Mesendoderm (in vitro differentiated cells): ENCODE measurements at regions not wholly inside any gene's neighbourhood (a gene's known extent, or its start where the extent isn't known, plus 50 kb on each side); places are given as distances from the start of the nearest gene placed in this dataset.
"Not testable (repeated sequence)": the region's sequence is repeated elsewhere in the genome, so short reads cannot be mapped to it uniquely, and the experiment has no call there.

Experiments
- DNase-seq: peaks from one replicate; pipeline ENCODE4 v3.0.0; 2013
- H2AK5ac ChIP-seq: 2 replicates; pipeline ENCODE4 v1.6.1; 2013; ENCODE audit warnings: low read length, inconsistent platforms
- H2BK120ac ChIP-seq: 2 replicates; pipeline ENCODE4 v1.6.1; 2013; ENCODE audit warnings: low read depth, mild to moderate bottlenecking, low read length, moderate library complexity, mixed read lengths
- H2BK15ac ChIP-seq: replicated peaks from 2 replicates; pipeline ENCODE4 v1.6.1; 2013; ENCODE audit warnings: low read depth, mild to moderate bottlenecking, moderate library complexity
- H2BK5ac ChIP-seq: 2 replicates; pipeline ENCODE4 v1.6.1; 2013; ENCODE audit warnings: low read length, inconsistent platforms
- H3K18ac ChIP-seq: 2 replicates; pipeline ENCODE4 v1.6.1; 2013; ENCODE audit warnings: mild to moderate bottlenecking, low read length, mixed read lengths
- H3K23ac ChIP-seq: one replicate; pipeline ENCODE4 v1.6.1; 2013; ENCODE audit warnings: low read length
- H3K27ac ChIP-seq: 2 replicates; pipeline ENCODE4 v1.5.1; 2013; ENCODE audit warnings: low read depth, mild to moderate bottlenecking, inconsistent platforms, low read length, moderate library complexity
- H3K27me3 ChIP-seq: 2 replicates; pipeline ENCODE4 v1.6.1; 2013; ENCODE audit warnings: low read length, control low read depth, mild to moderate bottlenecking, inconsistent platforms; ENCODE audit not compliant: insufficient read depth, poor library complexity
- H3K36me3 ChIP-seq: 2 replicates; pipeline ENCODE4 v1.6.1; 2013; ENCODE audit warnings: low read length, inconsistent platforms; ENCODE audit not compliant: control insufficient read depth, insufficient read depth
- H3K4ac ChIP-seq: one replicate; pipeline ENCODE4 v1.6.1; 2013; ENCODE audit warnings: low read depth, mild to moderate bottlenecking, low read length, moderate library complexity
- H3K4me1 ChIP-seq: 2 replicates; pipeline ENCODE4 v1.6.1; 2013; ENCODE audit warnings: low read depth, low read length, inconsistent platforms; ENCODE audit not compliant: control insufficient read depth
- H3K4me2 ChIP-seq: 2 replicates; pipeline ENCODE4 v1.6.1; 2013; ENCODE audit warnings: low read length
- H3K4me3 ChIP-seq: 2 replicates; pipeline ENCODE4 v1.5.1; 2013; ENCODE audit warnings: mild to moderate bottlenecking, low read length
- H3K56ac ChIP-seq: one replicate; pipeline ENCODE4 v1.6.1; 2013; ENCODE audit warnings: low read length
- H3K79me1 ChIP-seq: 2 replicates; pipeline ENCODE4 v1.6.1; 2013; ENCODE audit warnings: low read length, inconsistent platforms
- H3K79me2 ChIP-seq: 2 replicates; pipeline ENCODE4 v1.6.1; 2013; ENCODE audit warnings: mild to moderate bottlenecking, low read length; ENCODE audit not compliant: control insufficient read depth, insufficient read depth
- H3K9ac ChIP-seq: 2 replicates; pipeline ENCODE4 v1.6.1; 2013; ENCODE audit warnings: low read length, inconsistent platforms
- H4K5ac ChIP-seq: one replicate; pipeline ENCODE4 v1.6.1; 2013; ENCODE audit warnings: low read length
- H4K8ac ChIP-seq: one replicate; pipeline ENCODE4 v1.6.1; 2013; ENCODE audit warnings: low read depth, mild to moderate bottlenecking, control low read depth, low read length, moderate library complexity
- WGBS: extraction: QIAGEN DNeasy Blood & Tissue Kit; methylation state at CpG from one replicate; pipeline ENCODE4 v1.1.7; 2013; ENCODE audit warnings: low lambda C conversion rate, missing lambda C conversion rate; ENCODE audit not compliant: insufficient coverage; ENCODE audit errors: extremely low coverage; 5-methylcytosine and 5-hydroxymethylcytosine counted together

- DNase-seq = no peak
- Histone ChIP-seq H4K5ac (no peak overlapping the region), H3K79me2 (no peaks in the 10 kb centered on the region), H3K4ac (no peak overlapping the region), H2AK5ac (no peak overlapping the region), H3K79me1 (no peaks in the 10 kb centered on the region), H2BK5ac (no peak overlapping the region), H3K4me2 (no peak overlapping the region), H3K23ac (no peak overlapping the region), H3K27me3 (no peaks in the 10 kb centered on the region), H2BK120ac (no peak overlapping the region), H4K8ac (no peak overlapping the region), H2BK15ac (no peak overlapping the region), H3K4me1 (no peaks in the 10 kb centered on the region), H3K36me3 (no peaks in the 10 kb centered on the region), H3K9ac (no peak overlapping the region), H3K18ac (no peak overlapping the region), H3K56ac (no peak overlapping the region), H3K4me3 (no peak overlapping the region), H3K27ac (no peak overlapping the region)
- no CpG with 5 or more reads among the region's 1 CpG for WGBS
These were observed 341.2 kb downstream of the SETD4 start for GRCh38 chr21:35719080-35719479.

DNA sequence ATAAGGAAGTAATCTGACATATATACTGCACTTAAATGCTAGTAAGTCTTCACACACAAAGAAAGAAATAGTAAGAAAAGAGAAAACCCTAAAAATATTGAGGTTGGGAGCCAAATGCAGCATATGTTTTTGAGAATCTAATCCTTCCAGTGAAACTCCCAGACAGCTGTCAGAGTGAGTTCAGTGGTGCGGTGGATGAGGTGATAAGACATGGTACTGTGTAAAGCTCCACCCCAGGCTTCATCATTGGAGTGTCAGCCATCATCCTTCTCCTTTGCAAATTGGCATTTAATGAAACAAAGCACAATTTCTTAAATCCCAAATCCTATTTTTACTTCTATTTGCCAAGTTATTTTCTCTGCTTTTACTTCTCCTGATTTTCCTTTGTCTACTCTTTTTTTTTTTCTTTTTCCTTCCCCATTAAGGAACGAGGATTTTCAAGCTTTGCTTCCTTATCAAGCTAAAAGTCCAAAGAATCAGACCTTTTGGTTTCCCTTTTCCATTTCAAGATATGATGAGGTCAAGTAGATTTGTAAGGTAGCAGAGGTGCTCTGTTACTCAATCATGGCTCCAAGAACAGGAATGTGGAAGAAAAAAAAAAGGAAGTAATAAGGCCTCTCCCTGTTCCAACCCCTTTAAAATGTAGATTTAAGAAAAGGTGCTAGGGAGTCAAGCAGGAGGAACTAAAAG, 343.3 kb downstream of the SETD4 start:
- H3K56ac ChIP-seq = no peak overlapping the region
- H3K27me3 ChIP-seq = no peaks in the 10 kb centered on the region
- no peaks in the 10 kb centered on the region for H3K79me1 ChIP-seq
- H2AK5ac ChIP-seq = no peak overlapping the region
- H2BK15ac ChIP-seq = no peak overlapping the region
- H3K18ac ChIP-seq = no peak overlapping the region
- WGBS = no CpG with 5 or more reads among the region's 2 CpGs
- H3K4ac ChIP-seq = no peak overlapping the region
- no peak overlapping the region for H3K4me3 ChIP-seq
- no peak overlapping the region for H4K8ac ChIP-seq
- no peak overlapping the region for H3K27ac ChIP-seq
- DNase-seq = no peak
- H3K23ac ChIP-seq = no peak overlapping the region
- H4K5ac ChIP-seq = no peak overlapping the region
- H3K36me3 ChIP-seq = no peaks in the 10 kb centered on the region
- no peaks in the 10 kb centered on the region for H3K79me2 ChIP-seq
- no peak overlapping the region for H2BK5ac ChIP-seq
- H3K4me1 ChIP-seq = no peaks in the 10 kb centered on the region
- no peak overlapping the region for H2BK120ac ChIP-seq
- H3K4me2 ChIP-seq = no peak overlapping the region
- H3K9ac ChIP-seq = no peak overlapping the region

DNA sequence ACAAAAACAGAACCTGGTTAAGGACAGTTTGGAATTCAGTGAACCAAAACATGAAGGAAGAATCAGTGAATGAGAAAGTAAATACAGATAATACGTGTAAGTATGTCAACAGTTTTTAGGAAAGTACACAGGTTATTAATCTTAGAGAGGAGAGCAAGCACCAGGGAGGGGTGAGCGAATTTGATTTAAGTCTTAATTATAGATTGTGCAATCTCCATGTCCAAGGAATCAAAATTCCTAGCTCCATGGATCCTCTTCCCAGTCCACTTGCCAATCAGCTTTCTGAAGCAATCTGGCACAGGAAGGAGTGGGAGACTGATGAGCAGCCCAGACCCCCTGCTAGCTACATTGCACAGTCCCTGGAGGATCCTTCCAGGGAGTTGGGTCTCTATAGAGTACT, 346.4 kb downstream of the SETD4 start:
- no peak overlapping the region for H3K4ac ChIP-seq
- no peak overlapping the region for H3K56ac ChIP-seq
- H2AK5ac ChIP-seq = no peak overlapping the region
- no peak overlapping the region for H3K23ac ChIP-seq
- H3K9ac ChIP-seq = no peak overlapping the region
- H3K4me3 ChIP-seq = no peak overlapping the region
- no peaks in the 10 kb centered on the region for H3K27me3 ChIP-seq
- no CpG with 5 or more reads among the region's 2 CpGs for WGBS
- H2BK120ac ChIP-seq = no peak overlapping the region
- no peak overlapping the region for H3K18ac ChIP-seq
- no peak overlapping the region for H4K8ac ChIP-seq
- H3K79me2 ChIP-seq = no peaks in the 10 kb centered on the region
- H3K4me2 ChIP-seq = no peak overlapping the region
- no peak for DNase-seq
- no peaks in the 10 kb centered on the region for H3K36me3 ChIP-seq
- H2BK5ac ChIP-seq = no peak overlapping the region
- H3K27ac ChIP-seq = no peak overlapping the region
- no peak overlapping the region for H2BK15ac ChIP-seq
- no peaks in the 10 kb centered on the region for H3K4me1 ChIP-seq
- no peak overlapping the region for H4K5ac ChIP-seq
- no peaks in the 10 kb centered on the region for H3K79me1 ChIP-seq

DNA sequence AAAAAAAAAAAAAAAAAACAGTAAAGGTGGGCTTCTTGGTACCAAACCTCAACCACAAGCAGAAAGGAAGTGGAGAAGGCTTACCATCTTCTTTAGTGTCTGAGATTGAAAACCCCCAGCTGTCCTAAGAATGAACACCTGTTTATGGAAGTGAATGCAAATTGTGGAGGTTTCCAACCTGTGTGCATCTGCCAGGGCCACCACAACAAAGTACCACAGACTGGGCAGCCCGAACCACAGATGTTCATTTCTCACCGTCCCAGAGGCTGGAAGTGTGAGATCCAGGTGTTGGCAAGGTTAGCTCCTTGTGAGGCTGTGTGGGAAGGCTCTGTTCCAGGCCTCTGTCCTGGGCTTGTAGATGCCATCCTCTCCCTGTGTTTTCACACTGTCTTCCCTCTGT, 348.7 kb downstream of the SETD4 start:
- Histone ChIP-seq H4K8ac (no peak overlapping the region), H3K4me2 (no peak overlapping the region), H3K4me3 (no peak overlapping the region), H3K4me1 (no peaks in the 10 kb centered on the region), H2BK15ac (no peak overlapping the region), H3K27ac (no peak overlapping the region), H4K5ac (no peak overlapping the region), H2AK5ac (no peak overlapping the region), H3K79me1 (no peaks in the 10 kb centered on the region), H3K18ac (no peak overlapping the region), H3K4ac (no peak overlapping the region), H3K36me3 (no peaks in the 10 kb centered on the region), H3K27me3 (no peaks in the 10 kb centered on the region), H3K23ac (no peak overlapping the region), H3K79me2 (no peaks in the 10 kb centered on the region), H2BK120ac (no peak overlapping the region), H2BK5ac (no peak overlapping the region), H3K9ac (no peak overlapping the region), H3K56ac (no peak overlapping the region)
- no peak for DNase-seq
- WGBS = no CpG with 5 or more reads among the region's 2 CpGs

DNA sequence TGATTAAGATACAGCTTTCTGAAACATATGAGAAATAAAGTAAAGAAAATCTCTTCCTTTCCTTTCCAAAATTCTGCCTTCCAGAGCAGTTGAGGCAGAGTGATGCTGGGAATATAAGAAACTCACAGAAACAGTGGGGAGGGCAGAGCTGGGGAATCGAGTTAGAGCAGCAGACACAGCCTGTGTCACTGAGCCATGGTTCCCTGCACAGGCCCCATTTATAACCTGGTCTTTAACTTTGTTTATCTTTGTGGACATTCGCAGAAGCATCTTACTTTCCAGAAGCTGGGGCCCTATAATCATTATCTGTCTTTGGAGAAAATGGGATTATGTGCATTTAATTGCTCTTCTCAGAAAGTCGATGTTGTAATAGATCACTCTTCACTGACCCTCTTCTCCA, 349.1 kb downstream of the SETD4 start:
- no peak overlapping the region for H3K4me2 ChIP-seq
- DNase-seq = no peak
- no peaks in the 10 kb centered on the region for H3K27me3 ChIP-seq
- H3K56ac ChIP-seq = no peak overlapping the region
- no peak overlapping the region for H2BK15ac ChIP-seq
- H2AK5ac ChIP-seq = no peak overlapping the region
- H3K23ac ChIP-seq = no peak overlapping the region
- no peak overlapping the region for H3K9ac ChIP-seq
- H3K4me3 ChIP-seq = no peak overlapping the region
- H3K79me1 ChIP-seq = no peaks in the 10 kb centered on the region
- no peak overlapping the region for H4K8ac ChIP-seq
- no peak overlapping the region for H3K4ac ChIP-seq
- H3K79me2 ChIP-seq = no peaks in the 10 kb centered on the region
- H2BK5ac ChIP-seq = no peak overlapping the region
- H4K5ac ChIP-seq = no peak overlapping the region
- no CpG with 5 or more reads among the region's 3 CpGs for WGBS
- no peaks in the 10 kb centered on the region for H3K36me3 ChIP-seq
- no peak overlapping the region for H2BK120ac ChIP-seq
- H3K27ac ChIP-seq = no peak overlapping the region
- no peak overlapping the region for H3K18ac ChIP-seq
- H3K4me1 ChIP-seq = no peaks in the 10 kb centered on the region

DNA sequence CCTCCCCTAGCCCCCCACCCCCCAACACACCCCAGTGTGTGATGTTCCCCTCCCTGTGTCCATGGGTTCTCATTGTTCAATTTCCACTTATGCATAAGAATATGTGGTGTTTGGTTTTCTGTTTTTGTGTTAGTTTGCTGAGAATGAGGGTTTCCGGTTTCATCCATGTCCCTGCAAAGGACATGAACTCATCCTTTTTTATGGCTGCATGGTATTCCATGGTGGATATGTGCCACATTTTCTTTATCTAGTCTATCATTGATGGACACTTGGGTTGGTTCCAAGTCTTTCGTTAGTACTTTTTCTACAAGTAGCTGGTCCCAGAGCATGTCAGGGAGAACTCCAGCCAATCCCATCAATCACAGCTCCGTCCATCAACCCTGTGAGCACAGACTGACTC, 350.3 kb downstream of the SETD4 start:
- no CpG with 5 or more reads among the region's 3 CpGs for WGBS
- H3K79me1 ChIP-seq, H3K4me3 ChIP-seq, H3K36me3 ChIP-seq, DNase-seq, H3K56ac ChIP-seq, H3K18ac ChIP-seq, H2BK15ac ChIP-seq, H2BK120ac ChIP-seq, H3K79me2 ChIP-seq, H2BK5ac ChIP-seq, H4K5ac ChIP-seq, H3K27me3 ChIP-seq, H3K9ac ChIP-seq, H3K4me2 ChIP-seq, H2AK5ac ChIP-seq, H4K8ac ChIP-seq, H3K27ac ChIP-seq, H3K4ac ChIP-seq, H3K4me1 ChIP-seq, H3K23ac ChIP-seq: not testable (repeated sequence)
